Ovary (tissue), 7 donors: ENCODE measurements at regions not wholly inside any gene's neighbourhood (a gene's known extent, or its start where the extent isn't known, plus 50 kb on each side); places are given as distances from the start of the nearest gene placed in this dataset.
"Not testable (repeated sequence)": the region's sequence is repeated elsewhere in the genome, so short reads cannot be mapped to it uniquely, and the experiment has no call there.

ENCODE experiments used
- DNase-seq, 5 donors: peaks; one replicate each; pipeline ENCODE4 v3.0.0-alpha.2; 2019 to 2020
- H3K27ac ChIP-seq, 2 donors: fragments of 200-600 bp; one replicate each; pipeline versions ENCODE4 v1.5.1 to v1.8.0; 2019 to 2022
- H3K27me3 ChIP-seq: fragments of 200-600 bp; one replicate; pipeline ENCODE4 v1.8.0; 2022
- H3K36me3 ChIP-seq: fragments of 200-600 bp; sonication (generic); one replicate; pipeline ENCODE4 v1.5.1; 2019
- H3K4me1 ChIP-seq: one replicate; pipeline ENCODE4 v1.8.1; 2013; ENCODE audit warnings: mild to moderate bottlenecking, moderate library complexity; ENCODE audit not compliant: insufficient read depth
- H3K4me3 ChIP-seq: fragments of 200-600 bp; sonication (generic); one replicate; pipeline ENCODE4 v1.5.1; 2017
- H3K9me3 ChIP-seq, 2 donors: fragments of 200-600 bp in 1 of 2; sonication (generic) in 1 of 2; one replicate each; pipeline versions ENCODE4 v1.5.1 to v1.8.1; 2013 to 2019; ENCODE audit warnings: mild to moderate bottlenecking in 1 of 2, moderate library complexity in 1 of 2
- EP300 ChIP-seq: sonication (generic); formaldehyde crosslinking; IDR thresholded peaks from one replicate; pipeline ENCODE4 v1.6.1; 2017; ENCODE audit warnings: antibody characterized with exemption
- POLR2A ChIP-seq: fragments of 450-650 bp; IDR thresholded peaks from one replicate; pipeline ENCODE4 v1.6.1; 2017; ENCODE audit warnings: antibody characterized with exemption, mild to moderate bottlenecking, moderate library complexity
- WGBS, 3 donors: extraction: QIAGEN DNeasy Blood & Tissue Kit in 1 of 3; methylation state at CpG; one replicate each; pipeline versions ENCODE4 v1.1.5 to v1.1.7; 2013 to 2017; 5-methylcytosine and 5-hydroxymethylcytosine counted together
- intact Hi-C, 4 donors: fragments of 100-400 bp; cut with DNase I; formaldehyde crosslinking; loops; one replicate each; pipeline versions ENCODE4 v1.11.0 to v1.15.1; 2022 to 2023
- TF ChIP-seq, protein P1 (sequence below), 3 donors: fragments of 450-650 bp in 2 of 3; fragments of 200-600 bp in 1 of 3; IDR thresholded peaks; one replicate each; pipeline versions ENCODE4 v1.5.1 to v1.8.0; 2016 to 2022; ENCODE audit warnings: antibody characterized with exemption in 3 of 3, mild to moderate bottlenecking in 1 of 3
- donor health status: DM: no; HTN: no; CAD: no; lungs with moderate emphysema.
- donor health status: DM: no; HTN: no; CAD: no.
- donor health status: Bipolar disorder and iron deficiency.
- donor health status: DM: no; HTN: no; CAD: no.
- donor health status: DM: yes; HTN: yes; CAD: no.

DNA sequence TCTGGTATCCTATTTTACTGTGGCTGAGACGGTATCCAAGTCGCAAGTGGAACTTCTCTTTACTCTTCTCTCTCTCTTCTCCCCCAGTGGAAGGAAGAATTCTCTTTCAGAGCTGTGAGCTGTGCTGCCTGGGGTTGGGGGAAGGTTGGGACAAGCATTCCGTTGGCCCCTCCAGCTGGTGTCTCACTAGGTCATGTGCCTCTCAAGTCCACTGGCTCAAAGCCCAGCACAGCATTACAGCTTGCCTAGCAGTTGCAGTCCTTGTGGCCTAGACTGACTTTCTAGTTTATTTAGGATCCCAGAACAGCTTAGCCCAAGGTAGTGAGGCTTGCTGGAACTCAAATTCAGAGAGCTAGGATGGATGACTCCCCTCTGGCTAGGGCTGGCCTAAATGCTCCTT lies 76.1 kb upstream of the SPATA16 start:
- Histone ChIP-seq H3K4me3 (no peak overlapping the region), H3K4me1 (no peaks in the 10 kb centered on the region), H3K27me3 (no peaks in the 10 kb centered on the region), H3K36me3 (no peaks in the 10 kb centered on the region), H3K27ac (no peak overlapping the region), H3K9me3 (no peaks in the 10 kb centered on the region)
- DNase-seq: no peak
- intact Hi-C loops: no loop called here
- TF ChIP-seq POLR2A (no peak), EP300 (no peak)
- TF ChIP-seq, protein P1, sequence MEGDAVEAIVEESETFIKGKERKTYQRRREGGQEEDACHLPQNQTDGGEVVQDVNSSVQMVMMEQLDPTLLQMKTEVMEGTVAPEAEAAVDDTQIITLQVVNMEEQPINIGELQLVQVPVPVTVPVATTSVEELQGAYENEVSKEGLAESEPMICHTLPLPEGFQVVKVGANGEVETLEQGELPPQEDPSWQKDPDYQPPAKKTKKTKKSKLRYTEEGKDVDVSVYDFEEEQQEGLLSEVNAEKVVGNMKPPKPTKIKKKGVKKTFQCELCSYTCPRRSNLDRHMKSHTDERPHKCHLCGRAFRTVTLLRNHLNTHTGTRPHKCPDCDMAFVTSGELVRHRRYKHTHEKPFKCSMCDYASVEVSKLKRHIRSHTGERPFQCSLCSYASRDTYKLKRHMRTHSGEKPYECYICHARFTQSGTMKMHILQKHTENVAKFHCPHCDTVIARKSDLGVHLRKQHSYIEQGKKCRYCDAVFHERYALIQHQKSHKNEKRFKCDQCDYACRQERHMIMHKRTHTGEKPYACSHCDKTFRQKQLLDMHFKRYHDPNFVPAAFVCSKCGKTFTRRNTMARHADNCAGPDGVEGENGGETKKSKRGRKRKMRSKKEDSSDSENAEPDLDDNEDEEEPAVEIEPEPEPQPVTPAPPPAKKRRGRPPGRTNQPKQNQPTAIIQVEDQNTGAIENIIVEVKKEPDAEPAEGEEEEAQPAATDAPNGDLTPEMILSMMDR (IDR thresholded peaks at IDR 0.05): no peak
- WGBS, 3 donors: 71 to 80% (median 78%) methylated on average over 3 of the region's 3 CpGs

DNA sequence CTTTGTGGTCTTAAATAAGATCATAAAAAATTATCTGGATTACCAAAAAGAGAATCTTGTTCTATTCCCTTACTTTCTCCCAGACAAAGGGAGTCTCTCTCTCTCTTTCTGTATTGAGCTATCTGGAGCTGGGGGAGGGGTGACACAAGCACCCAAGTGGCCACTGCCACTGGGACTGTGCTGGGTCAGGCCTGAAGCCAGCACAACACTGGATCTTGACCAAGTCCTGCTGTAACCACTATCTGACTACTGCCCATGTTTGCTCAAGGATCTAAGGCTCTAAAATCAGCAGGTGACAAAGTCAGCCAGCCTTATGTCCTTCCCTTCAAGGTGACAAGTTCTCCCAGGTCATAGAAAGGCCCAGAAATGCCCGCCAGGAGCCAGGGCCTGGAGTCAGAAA lies 75.0 kb upstream of the SPATA16 start:
- no peaks in the 10 kb centered on the region for H3K36me3 ChIP-seq
- H3K27me3 ChIP-seq: no peaks in the 10 kb centered on the region
- no peak overlapping the region for H3K27ac ChIP-seq
- WGBS, 3 donors: 50 to 81% (median 68%) methylated on average over 1 of the region's 1 CpG
- H3K4me3 ChIP-seq: no peak overlapping the region
- H3K4me1 ChIP-seq: no peaks in the 10 kb centered on the region
- TF ChIP-seq EP300 (no peak), POLR2A (no peak)
- TF ChIP-seq, protein P1 (IDR thresholded peaks at IDR 0.05): no peak
- DNase-seq: no peak
- H3K9me3 ChIP-seq: no peaks in the 10 kb centered on the region
- intact Hi-C loops: no loop called here

DNA sequence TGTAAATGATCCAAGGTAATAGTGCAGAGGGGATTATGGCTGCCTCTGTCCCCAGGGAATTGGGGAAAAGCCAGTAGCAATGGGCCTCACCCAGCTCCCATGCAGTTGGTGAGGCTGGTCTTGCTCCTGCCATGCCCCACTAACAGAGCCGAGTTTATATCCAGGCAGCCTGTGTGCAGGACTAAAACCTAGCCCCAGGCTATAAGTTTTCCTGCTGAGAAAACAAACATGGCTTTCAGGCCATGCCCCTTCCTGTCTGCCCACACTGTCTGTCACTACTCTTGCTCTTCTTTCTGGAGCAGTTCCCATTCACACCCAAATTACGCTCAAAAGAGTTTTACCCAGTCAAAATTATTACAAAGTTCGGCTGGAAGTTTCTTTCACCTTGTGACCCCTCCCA lies 73.5 kb upstream of the SPATA16 start:
- H3K9me3 ChIP-seq: no peaks in the 10 kb centered on the region
- no peak overlapping the region for H3K27ac ChIP-seq
- H3K4me1 ChIP-seq: no peaks in the 10 kb centered on the region
- intact Hi-C loops: no loop called here
- no peak for DNase-seq
- no peaks in the 10 kb centered on the region for H3K36me3 ChIP-seq
- 71 to 84% (median 76%) methylated on average over 3 of the region's 3 CpGs for WGBS, 3 donors
- H3K27me3 ChIP-seq: no peaks in the 10 kb centered on the region
- no peak overlapping the region for H3K4me3 ChIP-seq
- no peak for TF ChIP-seq EP300
- TF ChIP-seq POLR2A: no peak
- TF ChIP-seq, protein P1 (IDR thresholded peaks at IDR 0.05): no peak

DNA sequence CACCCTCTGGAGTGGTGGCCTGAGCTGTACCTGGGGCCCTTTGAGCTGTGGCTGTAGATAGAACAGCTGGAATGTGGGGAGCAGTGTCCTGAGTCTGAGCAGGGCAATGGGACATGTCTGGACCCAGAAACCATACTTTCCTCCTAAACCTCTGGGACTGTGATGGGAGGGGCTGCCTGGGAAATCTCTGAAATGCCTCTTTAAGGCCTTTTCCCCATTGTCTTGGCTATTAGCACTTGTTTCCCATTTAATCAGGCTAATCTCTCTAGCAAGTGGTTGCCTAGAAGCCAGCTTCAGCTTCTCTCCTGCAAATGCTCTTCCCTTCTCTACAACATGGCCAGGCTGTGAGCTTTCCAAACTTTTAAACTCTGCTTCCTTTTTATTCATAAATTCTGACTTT lies 58.5 kb upstream of the SPATA16 start:
- Histone ChIP-seq H3K9me3 (no peaks in the 10 kb centered on the region), H3K4me3 (no peak overlapping the region), H3K27ac (no peak overlapping the region), H3K36me3 (no peaks in the 10 kb centered on the region), H3K27me3 (no peaks in the 10 kb centered on the region), H3K4me1 (no peaks in the 10 kb centered on the region)
- TF ChIP-seq, protein P1 (IDR thresholded peaks at IDR 0.05): no peak
- no peak for TF ChIP-seq EP300
- no peak for TF ChIP-seq POLR2A
- intact Hi-C loops: no loop called here
- DNase-seq: no peak

DNA sequence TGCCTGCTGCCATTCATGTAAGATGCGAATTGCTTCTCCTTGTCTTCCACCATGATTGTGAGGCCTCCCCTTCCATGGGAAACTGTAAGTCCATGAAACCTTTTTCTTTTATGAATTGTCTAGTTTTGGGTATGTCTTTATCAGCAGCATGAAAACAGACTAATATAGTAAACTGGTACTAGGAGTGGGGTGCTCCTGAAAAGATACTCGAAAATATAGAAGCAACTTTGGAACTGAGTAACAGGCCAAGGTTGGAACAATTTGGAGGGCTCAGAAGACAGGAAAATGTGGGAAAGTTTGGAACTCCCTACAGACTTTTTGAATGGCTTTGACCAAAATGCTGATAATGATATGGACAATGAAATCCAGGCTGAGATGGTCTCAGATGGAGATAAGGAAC lies 53.8 kb upstream of the SPATA16 start:
- H3K9me3 ChIP-seq, H3K4me3 ChIP-seq, H3K36me3 ChIP-seq, DNase-seq, H3K27me3 ChIP-seq, H3K27ac ChIP-seq, H3K4me1 ChIP-seq, intact Hi-C loops: not testable (repeated sequence)
- WGBS, 3 donors: 78 to 90% (median 86%) methylated on average over 2 of the region's 2 CpGs
